ENCODE measurements at regions not wholly inside any gene's neighbourhood (a gene's known extent, or its start where the extent isn't known, plus 50 kb on each side); places are given as distances from the start of the nearest gene placed in this dataset.

DNA sequence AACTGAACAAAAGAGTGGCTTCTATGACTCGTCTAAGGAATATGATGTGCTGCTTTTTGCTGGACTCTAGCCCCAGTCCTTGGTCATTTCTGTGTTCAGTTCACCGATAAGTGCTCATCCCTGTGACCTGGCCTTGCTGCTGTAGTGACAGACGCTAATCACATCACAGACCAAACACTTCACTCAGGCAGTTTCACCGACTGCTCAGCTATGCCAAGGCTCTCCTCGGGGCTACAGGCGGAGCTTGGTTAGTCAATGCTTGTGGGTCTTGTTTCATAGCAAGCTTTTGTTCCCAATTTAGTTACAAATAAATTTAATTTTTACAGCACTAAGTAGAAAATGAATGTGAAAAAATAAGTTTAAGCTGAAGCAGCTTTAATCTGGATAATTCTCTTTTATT, 190.8 kb upstream of the PRKCQ start:
- Mint-ChIP-seq H3K27ac (no peak overlapping the region), H3K4me1 (ENCODE audit: unreplicated experiment) (no peaks in the 10 kb centered on the region), H3K36me3 (no peaks in the 10 kb centered on the region), H3K9me3 (no peaks in the 10 kb centered on the region), H3K4me3 (no peak overlapping the region), H3K27me3 (peaks cover 27% of the 10 kb centered on the region)
- TF ChIP-seq CTCF (conservative IDR thresholded peaks at IDR 0.05) = no peak
- no peak for DNase-seq (ENCODE audit: extremely low spot score, unreplicated experiment)

DNA sequence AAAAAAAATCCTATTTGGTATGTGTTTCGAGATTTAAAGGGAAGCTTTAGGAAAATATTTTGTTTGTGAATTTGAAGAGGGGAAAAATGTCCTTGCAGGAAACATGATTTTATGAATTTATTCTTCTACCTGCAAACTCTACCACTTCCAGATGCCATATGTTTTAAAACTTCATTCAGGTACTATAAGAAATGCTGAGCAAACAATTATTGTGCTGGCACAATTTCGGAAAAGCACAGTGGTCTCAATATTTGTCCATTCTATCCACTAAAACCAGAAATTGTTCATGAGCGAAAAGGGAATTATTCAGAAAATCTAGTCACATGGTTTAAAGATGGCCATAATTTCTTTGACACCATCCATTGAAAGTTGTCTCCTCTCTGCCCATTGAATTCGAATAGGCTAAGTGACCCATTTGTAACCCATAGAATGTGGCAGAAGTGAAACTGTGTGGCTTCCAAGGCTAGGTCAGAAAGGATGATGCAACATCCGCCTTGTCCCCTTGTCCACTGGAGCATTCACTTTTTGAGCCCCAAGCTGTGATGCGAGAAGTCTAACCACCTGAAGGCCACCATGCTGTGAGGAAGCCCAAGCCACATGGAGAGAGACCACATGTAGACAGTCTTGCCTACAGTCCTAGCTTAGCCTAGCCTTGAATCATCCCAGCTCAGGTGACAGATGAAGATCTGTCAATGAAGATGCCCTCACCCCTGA, 189.8 kb upstream of the PRKCQ start:
- Mint-ChIP-seq H3K4me3 (no peak overlapping the region), H3K27me3 (peaks cover 18% of the 10 kb centered on the region), H3K27ac (no peak overlapping the region), H3K4me1 (ENCODE audit: unreplicated experiment) (no peaks in the 10 kb centered on the region), H3K36me3 (no peaks in the 10 kb centered on the region), H3K9me3 (no peaks in the 10 kb centered on the region)
- no peak for DNase-seq (ENCODE audit: extremely low spot score, unreplicated experiment)
- no peak for TF ChIP-seq CTCF (conservative IDR thresholded peaks at IDR 0.05)

GRCh38 chr10:6766131-6766801, 186.2 kb upstream of the PRKCQ start:
- Mint-ChIP-seq H3K27ac (no peak overlapping the region), H3K27me3 (peaks cover 26% of the 10 kb centered on the region), H3K4me3 (no peak overlapping the region), H3K9me3 (peaks cover 5% of the 10 kb centered on the region), H3K36me3 (no peaks in the 10 kb centered on the region), H3K4me1 (ENCODE audit: unreplicated experiment) (no peaks in the 10 kb centered on the region)
- TF ChIP-seq CTCF (conservative IDR thresholded peaks at IDR 0.05) = no peak
- DNase-seq (ENCODE audit: extremely low spot score, unreplicated experiment) = no peak

DNA sequence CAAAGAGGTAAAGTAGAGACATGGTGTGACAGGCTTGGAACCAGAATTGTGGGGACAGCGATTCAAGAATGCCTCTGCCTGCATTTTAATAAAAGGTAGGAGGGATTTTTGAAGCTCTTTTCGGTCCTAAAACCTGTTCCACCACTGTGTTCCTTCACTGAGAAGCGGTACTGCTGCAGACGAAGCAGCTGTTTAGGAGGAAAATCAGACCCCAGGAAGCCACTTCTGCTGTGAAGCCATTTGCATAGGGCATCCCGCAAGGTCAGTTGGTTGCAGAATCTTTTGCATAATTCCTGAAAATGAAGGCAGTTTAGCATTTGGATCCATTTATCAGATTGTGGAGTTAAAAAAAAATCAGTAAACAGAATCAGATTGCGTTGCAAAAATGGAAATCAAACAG, 183.3 kb upstream of the PRKCQ start:
- DNase-seq (ENCODE audit: extremely low spot score, unreplicated experiment) = no peak
- no peak for TF ChIP-seq CTCF (conservative IDR thresholded peaks at IDR 0.05)
- no peak overlapping the region for H3K4me3 Mint-ChIP-seq
- H3K4me1 Mint-ChIP-seq (ENCODE audit: unreplicated experiment) = no peaks in the 10 kb centered on the region
- no peak overlapping the region for H3K27ac Mint-ChIP-seq
- H3K9me3 Mint-ChIP-seq = peaks cover 5% of the 10 kb centered on the region
- no peaks in the 10 kb centered on the region for H3K36me3 Mint-ChIP-seq
- H3K27me3 Mint-ChIP-seq = peaks cover 37% of the 10 kb centered on the region

DNA sequence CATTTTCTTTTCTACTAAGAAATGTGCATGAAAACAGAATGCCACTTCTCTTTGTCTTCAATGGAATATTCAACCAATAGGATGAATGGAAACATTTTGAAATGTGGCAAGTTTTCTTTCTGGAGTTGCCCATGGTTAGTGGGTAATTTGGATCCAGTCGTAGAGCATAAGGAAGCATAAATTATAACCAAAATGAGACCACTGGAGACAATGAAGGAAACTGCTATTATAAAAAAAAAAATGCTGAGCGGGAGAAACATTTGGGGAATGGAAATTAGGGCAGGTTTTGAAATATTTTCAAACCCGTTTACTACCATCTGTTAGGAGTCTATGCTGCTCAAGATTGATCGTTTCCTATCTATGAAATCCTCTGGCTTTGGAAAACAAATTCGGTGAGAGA, 182.9 kb upstream of the PRKCQ start:
- TF ChIP-seq CTCF (conservative IDR thresholded peaks at IDR 0.05) = no peak
- H3K27ac Mint-ChIP-seq = no peak overlapping the region
- peaks cover 5% of the 10 kb centered on the region for H3K9me3 Mint-ChIP-seq
- DNase-seq (ENCODE audit: extremely low spot score, unreplicated experiment) = no peak
- H3K36me3 Mint-ChIP-seq = no peaks in the 10 kb centered on the region
- no peaks in the 10 kb centered on the region for H3K4me1 Mint-ChIP-seq (ENCODE audit: unreplicated experiment)
- H3K27me3 Mint-ChIP-seq = peaks cover 41% of the 10 kb centered on the region
- no peak overlapping the region for H3K4me3 Mint-ChIP-seq

Data from type B pancreatic cell (in vitro differentiated cells).